NCI-H128 (cell line): ENCODE measurements at regions not wholly inside any gene's neighbourhood (a gene's known extent, or its start where the extent isn't known, plus 50 kb on each side); places are given as distances from the start of the nearest gene placed in this dataset.

Experiments used
- DNase-seq: peaks from one replicate; lab custom pipeline; 2025; ENCODE audit not compliant: unreplicated experiment; lab: John Stamatoyannopoulos, UW

DNA sequence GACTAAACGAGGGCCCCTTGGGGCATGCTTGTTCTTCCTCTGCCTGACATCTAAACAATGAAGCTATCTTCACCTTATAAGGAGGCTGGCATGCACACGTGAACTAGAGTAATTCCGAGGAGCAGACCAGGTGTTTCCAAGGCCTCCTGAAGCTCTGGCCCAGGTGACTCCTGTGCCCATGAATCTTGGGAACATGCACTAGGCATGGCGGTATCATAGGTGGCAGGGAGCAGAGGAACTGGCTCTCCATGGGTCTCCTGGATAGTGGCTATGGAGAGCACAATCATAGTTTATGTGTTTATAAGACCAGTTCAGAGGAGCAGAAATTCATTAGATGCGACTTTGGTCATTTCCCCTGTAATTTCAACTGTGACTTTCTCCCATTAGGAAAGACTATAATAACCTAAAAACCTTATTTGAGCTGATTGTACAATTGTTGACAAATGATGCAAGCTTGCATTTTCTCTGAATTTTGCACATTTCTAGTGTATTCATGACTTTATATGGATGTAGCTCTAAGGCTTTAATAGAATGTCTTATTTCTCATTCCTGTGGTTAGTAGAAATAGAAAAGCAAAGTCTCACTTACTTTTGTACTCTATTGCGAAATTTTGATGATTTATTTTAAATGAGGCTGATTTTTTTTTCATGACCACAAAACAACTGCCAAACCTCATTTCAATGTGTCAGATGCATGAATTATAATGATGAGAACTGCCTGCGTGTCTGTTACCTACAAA, 135.3 kb upstream of the RPS23 start:
- DNase-seq = no peak

DNA sequence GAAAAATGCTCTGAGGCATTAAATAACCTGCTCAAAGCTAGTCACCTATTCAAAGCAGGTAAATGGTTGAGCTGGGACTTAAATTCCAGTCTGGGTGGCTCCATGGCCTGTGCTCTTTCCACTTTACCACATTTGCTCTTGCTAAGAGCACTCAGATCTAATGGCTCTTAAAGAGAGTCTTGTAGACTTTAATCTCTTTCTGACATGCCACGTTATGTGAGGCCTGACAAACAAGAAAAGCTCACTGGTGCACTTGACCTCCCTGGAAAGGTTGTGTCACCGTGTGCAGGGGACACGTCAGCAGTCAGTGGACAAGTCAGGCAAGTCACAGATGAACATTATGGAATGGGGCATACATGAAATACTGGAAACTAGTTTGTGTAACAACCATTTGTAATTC, 129.9 kb upstream of the RPS23 start:
- DNase-seq = no peak

- DNase-seq = no peak
These were observed 128.1 kb upstream of the RPS23 start for GRCh38 chr5:82406205-82406773.

- no peak for DNase-seq
These were observed 127.6 kb upstream of the RPS23 start for GRCh38 chr5:82405618-82406204.

GRCh38 chr5:82405161-82405560, 127.0 kb upstream of the RPS23 start:
- no peak for DNase-seq

DNA sequence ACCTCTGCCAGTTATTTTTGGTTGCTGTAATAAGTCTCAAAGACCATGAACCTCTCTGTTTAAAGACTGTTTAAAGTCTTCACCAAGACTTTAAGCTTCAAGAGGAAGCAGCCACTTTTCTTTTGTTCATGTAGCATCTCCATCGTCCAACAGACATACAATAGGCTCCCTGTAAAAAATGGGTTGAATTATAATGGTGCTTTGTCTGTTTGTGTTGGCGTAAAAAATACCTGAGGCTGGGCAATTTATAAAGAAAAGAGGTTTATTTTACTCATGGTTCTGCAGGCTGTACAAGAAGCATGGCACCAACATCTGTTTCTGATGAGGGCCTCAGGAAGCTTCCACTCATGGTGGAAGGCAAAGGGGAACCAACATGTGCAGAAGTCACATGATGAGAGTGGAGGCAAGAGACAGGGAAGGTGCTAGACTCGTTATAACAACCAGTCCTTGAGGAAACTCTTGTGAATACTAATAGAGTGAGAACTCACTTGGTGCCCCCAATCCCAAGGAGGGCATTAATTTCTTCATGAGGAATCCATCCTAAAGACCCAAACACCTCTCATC, 126.3 kb upstream of the RPS23 start:
- no peak for DNase-seq

GRCh38 chr5:82403724-82404123, 125.6 kb upstream of the RPS23 start:
- no peak for DNase-seq

DNA sequence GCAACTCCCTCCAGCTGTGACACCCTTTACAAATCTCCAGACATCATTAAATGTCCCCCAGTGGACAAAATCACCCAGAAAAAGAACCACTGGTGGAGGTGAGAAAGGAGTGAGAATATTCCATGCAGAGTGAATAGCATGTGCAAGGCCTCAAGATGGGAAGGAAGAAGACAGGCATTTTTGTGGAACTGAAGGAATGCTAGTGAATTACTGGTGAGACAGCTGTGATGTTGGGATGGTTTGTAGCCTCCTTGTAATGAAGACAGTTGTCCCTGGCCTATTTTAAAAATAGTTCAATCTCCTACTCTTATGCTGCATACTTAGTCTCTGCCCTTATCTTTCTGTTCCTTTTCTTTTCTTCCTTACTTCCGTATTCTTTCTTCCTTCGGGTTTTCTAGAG, 124.9 kb upstream of the RPS23 start:
- DNase-seq = no peak

- DNase-seq = no peak
These were observed 121.0 kb upstream of the RPS23 start for GRCh38 chr5:82399111-82399510.

- no peak for DNase-seq
These were observed 119.7 kb upstream of the RPS23 start for GRCh38 chr5:82397741-82398320.

GRCh38 chr5:82396871-82397514, 118.8 kb upstream of the RPS23 start:
- no peak for DNase-seq

DNA sequence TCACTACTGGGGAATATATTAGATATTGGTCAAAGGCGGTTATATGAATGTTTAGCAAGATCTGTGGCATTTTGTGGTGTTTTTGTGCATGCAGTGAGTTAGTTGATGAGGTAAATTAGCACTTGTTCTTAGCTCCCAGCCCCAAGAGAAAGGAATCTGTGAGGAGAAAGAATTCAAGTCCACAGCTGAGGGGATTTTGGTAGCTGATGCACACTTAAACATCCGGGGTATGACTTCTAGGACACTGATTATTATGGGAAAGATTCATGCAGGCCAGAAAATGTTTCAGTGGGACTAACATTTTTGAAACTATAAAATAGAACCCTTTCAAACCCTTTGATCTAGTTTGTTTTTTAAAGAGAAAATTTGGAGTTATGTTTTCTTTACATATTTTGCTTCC, 118.2 kb upstream of the RPS23 start:
- no peak for DNase-seq

GRCh38 chr5:82393951-82394350, 115.8 kb upstream of the RPS23 start:
- DNase-seq = no peak

DNA sequence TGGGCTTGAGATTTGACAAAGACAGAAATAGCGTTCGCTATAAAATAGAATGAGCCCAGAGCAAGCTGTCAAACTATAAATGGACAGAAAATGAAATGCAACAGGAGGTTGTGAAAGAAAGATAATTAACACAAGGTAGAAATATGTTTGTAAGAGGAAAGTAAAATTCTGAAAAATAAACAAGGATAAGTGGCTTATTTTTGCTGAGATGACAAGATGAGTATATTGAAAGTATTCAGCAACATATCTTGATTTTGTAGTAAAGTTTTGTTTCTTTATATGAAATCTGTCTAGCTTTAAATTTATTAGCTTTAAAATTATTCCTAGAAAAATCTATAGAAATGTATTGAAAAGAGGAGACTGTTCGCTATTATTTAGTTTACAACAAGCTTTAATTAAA, 111.9 kb upstream of the RPS23 start:
- no peak for DNase-seq

- no peak for DNase-seq
These were observed 111.2 kb upstream of the RPS23 start for GRCh38 chr5:82389347-82389746.

GRCh38 chr5:82388181-82388580, 110.0 kb upstream of the RPS23 start:
- no peak for DNase-seq

DNA sequence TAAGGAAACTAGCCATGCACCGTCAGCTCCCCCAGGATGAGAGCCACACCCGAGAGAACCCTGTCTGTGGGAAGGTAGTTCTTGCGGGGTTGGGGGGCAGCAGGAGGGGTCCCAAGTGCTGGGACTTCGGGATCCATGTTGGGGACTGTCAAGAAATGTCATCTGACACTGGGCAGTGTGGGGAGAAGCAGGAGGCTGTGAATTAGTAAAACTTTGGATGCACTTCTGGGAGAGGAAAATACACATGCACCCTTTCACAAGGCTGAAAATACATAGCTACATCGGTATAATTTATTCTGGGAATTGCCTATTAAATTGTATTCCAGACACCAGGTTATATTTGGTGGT, 109.6 kb upstream of the RPS23 start:
- DNase-seq = no peak

GRCh38 chr5:82387001-82387818, 109.1 kb upstream of the RPS23 start:
- no peak for DNase-seq

- no peak for DNase-seq
These were observed 108.4 kb upstream of the RPS23 start for GRCh38 chr5:82386576-82386975.

GRCh38 chr5:82384034-82384750, 106.0 kb upstream of the RPS23 start:
- DNase-seq = no peak
